ENCODE measurements at regions not wholly inside any gene's neighbourhood (a gene's known extent, or its start where the extent isn't known, plus 50 kb on each side); places are given as distances from the start of the nearest gene placed in this dataset.

GRCh38 chr6:168227840-168228239 is 91.7 kb downstream of the DACT2 start:
- no peak for DNase-seq

GRCh38 chr6:168226902-168227318 is 92.7 kb downstream of the DACT2 start:
- DNase-seq, result peak in 1 of 2 experiments; percentile 15

GRCh38 chr6:168226061-168226752 is 93.4 kb downstream of the DACT2 start:
- no peak for DNase-seq

GRCh38 chr6:168225471-168225911 is 94.1 kb downstream of the DACT2 start:
- no peak for DNase-seq

GRCh38 chr6:168223755-168224154 is 95.8 kb downstream of the DACT2 start:
- DNase-seq, result no peak

GRCh38 chr6:168223150-168223549 is 96.4 kb downstream of the DACT2 start:
- DNase-seq, result no peak

GRCh38 chr6:168222115-168223043 is 97.2 kb downstream of the DACT2 start:
- no peak for DNase-seq

GRCh38 chr6:168221497-168222079 is 98.0 kb downstream of the DACT2 start:
- DNase-seq, result no peak

- DNase-seq, result peak; percentile 69 to 78
Observed at GRCh38 chr6:168221000-168221399, 98.6 kb downstream of the DACT2 start.

- no peak for DNase-seq
Observed at GRCh38 chr6:168219804-168220203, 99.8 kb downstream of the DACT2 start.

- DNase-seq, result no peak
Observed at GRCh38 chr6:168218785-168219566, 100.6 kb downstream of the DACT2 start.

- peak in 1 of 2 experiments; percentile 17 for DNase-seq
Observed at GRCh38 chr6:168217880-168218537, 101.6 kb downstream of the DACT2 start.

GRCh38 chr6:168217216-168217879 is 102.2 kb downstream of the DACT2 start:
- DNase-seq, result no peak

GRCh38 chr6:168216751-168217191 is 102.8 kb downstream of the DACT2 start:
- peak; percentile 39 to 68 for DNase-seq

GRCh38 chr6:168216117-168216516 is 103.5 kb downstream of the DACT2 start:
- DNase-seq, result peak; percentile 53 to 72

- DNase-seq, result no peak
Observed at GRCh38 chr6:168215121-168215808, 104.3 kb downstream of the DACT2 start.

GRCh38 chr6:168214586-168215104 is 104.9 kb downstream of the DACT2 start:
- peak in 1 of 2 experiments; percentile 33 for DNase-seq

GRCh38 chr6:168213121-168213524 is 106.5 kb downstream of the DACT2 start:
- no peak for DNase-seq

GRCh38 chr6:168212362-168212761 is 107.2 kb downstream of the DACT2 start:
- DNase-seq, result no peak

GRCh38 chr6:168211681-168212080 is 107.9 kb downstream of the DACT2 start:
- no peak for DNase-seq
